ENCODE measurements at regions not wholly inside any gene's neighbourhood (a gene's known extent, or its start where the extent isn't known, plus 50 kb on each side); places are given as distances from the start of the nearest gene placed in this dataset.

GRCh38 chr5:66454186-66455078 lies 141.8 kb upstream of the MAST4 start:
- Histone ChIP-seq H3K36me3 (ENCODE audit: insufficient read depth, low read length) (no peaks in the 10 kb centered on the region), H3K9ac (ENCODE audit: insufficient read length) (no peak overlapping the region), H3K27ac (peak overlapping the region; percentile 66), H3K9me3 (ENCODE audit: low read depth, low read length) (no peaks in the 10 kb centered on the region), H3K4me3 (peak overlapping the region; percentile 29)
- no peak for DNase-seq (ENCODE audit: low read depth, low spot score)
- TF ChIP-seq POLR2AphosphoS5 (IDR thresholded peaks at IDR 0.05; ENCODE audit: borderline replicate concordance, low read depth, low read length) (no peak), EZH2 (IDR thresholded peaks at IDR 0.05) (no peak), FOXP2 (optimal IDR thresholded peaks at IDR 0.05; ENCODE audit: control extremely low read depth, extremely low read length, insufficient read depth) (no peak)

GRCh38 chr5:66459728-66460127 lies 136.5 kb upstream of the MAST4 start:
- Histone ChIP-seq H3K9ac (ENCODE audit: insufficient read length) (no peak overlapping the region), H3K4me3 (no peak overlapping the region), H3K9me3 (ENCODE audit: low read depth, low read length) (no peaks in the 10 kb centered on the region), H3K36me3 (ENCODE audit: insufficient read depth, low read length) (no peaks in the 10 kb centered on the region), H3K27ac (no peak overlapping the region)
- TF ChIP-seq FOXP2 (optimal IDR thresholded peaks at IDR 0.05; ENCODE audit: control extremely low read depth, extremely low read length, insufficient read depth) = no peak
- TF ChIP-seq POLR2AphosphoS5 (IDR thresholded peaks at IDR 0.05; ENCODE audit: borderline replicate concordance, low read depth, low read length) = no peak
- no peak for TF ChIP-seq EZH2 (IDR thresholded peaks at IDR 0.05)
- no peak for DNase-seq (ENCODE audit: low read depth, low spot score)

GRCh38 chr5:66467564-66467963 lies 128.6 kb upstream of the MAST4 start:
- H3K9ac ChIP-seq (ENCODE audit: insufficient read length) = no peak overlapping the region
- H3K27ac ChIP-seq = no peak overlapping the region
- TF ChIP-seq POLR2AphosphoS5 (IDR thresholded peaks at IDR 0.05; ENCODE audit: borderline replicate concordance, low read depth, low read length) = no peak
- no peak for TF ChIP-seq FOXP2 (optimal IDR thresholded peaks at IDR 0.05; ENCODE audit: control extremely low read depth, extremely low read length, insufficient read depth)
- no peak for TF ChIP-seq EZH2 (IDR thresholded peaks at IDR 0.05)
- no peak for DNase-seq (ENCODE audit: low read depth, low spot score)
- H3K9me3 ChIP-seq (ENCODE audit: low read depth, low read length) = peaks cover 4% of the 10 kb centered on the region; the same call in 1 of the 2 replicates
- no peak overlapping the region for H3K4me3 ChIP-seq
- no peaks in the 10 kb centered on the region for H3K36me3 ChIP-seq (ENCODE audit: insufficient read depth, low read length)

DNA sequence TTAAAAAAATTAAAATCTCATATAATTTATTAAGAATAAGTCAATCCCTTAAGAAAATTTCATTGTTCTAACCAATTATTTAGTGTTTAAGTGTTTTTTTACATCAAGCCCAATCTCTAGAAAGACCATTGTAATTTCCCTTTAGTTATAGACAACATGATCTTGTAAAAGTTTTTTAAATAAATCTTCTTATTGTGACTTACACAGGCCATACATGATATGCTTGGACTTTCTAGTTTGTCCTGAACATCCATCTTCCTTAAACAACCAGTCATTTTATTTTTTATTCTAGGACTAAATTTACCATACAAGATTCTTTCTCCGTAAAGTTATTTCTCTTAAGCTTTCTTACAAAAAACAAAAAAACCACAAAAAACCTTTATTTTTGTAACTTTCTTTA lies 126.5 kb upstream of the MAST4 start:
- Histone ChIP-seq H3K36me3 (ENCODE audit: insufficient read depth, low read length) (no peaks in the 10 kb centered on the region), H3K4me3 (no peak overlapping the region), H3K9me3 (ENCODE audit: low read depth, low read length) (peaks cover 4% of the 10 kb centered on the region; the same call in 1 of the 2 replicates), H3K27ac (no peak overlapping the region), H3K9ac (ENCODE audit: insufficient read length) (no peak overlapping the region)
- TF ChIP-seq EZH2 (IDR thresholded peaks at IDR 0.05) (no peak), POLR2AphosphoS5 (IDR thresholded peaks at IDR 0.05; ENCODE audit: borderline replicate concordance, low read depth, low read length) (no peak), FOXP2 (optimal IDR thresholded peaks at IDR 0.05; ENCODE audit: control extremely low read depth, extremely low read length, insufficient read depth) (no peak)
- DNase-seq (ENCODE audit: low read depth, low spot score) = no peak

DNA sequence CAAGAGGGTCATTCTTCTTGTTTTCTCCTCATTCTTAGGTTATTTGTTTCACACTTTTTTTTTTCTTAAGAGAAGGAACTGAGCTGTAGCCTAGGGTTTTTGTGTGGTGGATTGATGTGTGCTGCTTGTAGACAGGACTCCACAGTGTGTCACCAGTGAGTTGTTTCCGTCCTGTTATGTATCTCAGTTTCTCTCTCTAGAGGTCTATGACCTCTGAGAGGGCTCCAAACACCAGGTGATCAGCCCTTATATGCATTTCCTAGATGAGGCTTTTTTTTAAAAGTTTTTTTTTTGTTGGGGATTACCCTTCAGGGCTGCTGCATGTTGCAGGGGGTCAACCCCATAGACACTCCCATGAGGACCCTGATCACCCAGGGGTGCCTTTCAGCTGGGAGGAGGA lies 124.2 kb upstream of the MAST4 start:
- Histone ChIP-seq H3K36me3 (ENCODE audit: insufficient read depth, low read length) (no peaks in the 10 kb centered on the region), H3K9me3 (ENCODE audit: low read depth, low read length) (peaks cover 4% of the 10 kb centered on the region; the same call in 1 of the 2 replicates)
- TF ChIP-seq POLR2AphosphoS5 (IDR thresholded peaks at IDR 0.05; ENCODE audit: borderline replicate concordance, low read depth, low read length) (no peak), FOXP2 (optimal IDR thresholded peaks at IDR 0.05; ENCODE audit: control extremely low read depth, extremely low read length, insufficient read depth) (no peak), EZH2 (IDR thresholded peaks at IDR 0.05) (no peak)

DNA sequence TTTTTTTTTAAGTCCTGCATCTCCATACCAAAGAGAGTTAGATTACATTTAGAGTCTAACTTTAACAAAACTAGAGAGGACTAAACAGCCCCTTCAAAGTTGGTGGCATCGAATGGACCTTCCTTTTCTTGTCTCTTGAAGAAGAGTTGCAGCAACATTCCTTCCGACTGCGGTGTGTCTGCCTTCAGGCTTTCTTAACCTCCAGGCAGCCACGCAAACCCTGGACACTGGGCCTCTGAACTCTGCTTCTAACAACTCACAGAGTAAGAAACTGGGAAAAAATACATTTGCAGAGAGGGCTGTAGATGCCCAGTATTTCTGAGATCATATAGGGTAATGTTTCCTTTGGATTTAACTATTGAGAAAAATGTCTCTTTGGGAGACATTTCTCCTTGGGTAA lies 120.5 kb upstream of the MAST4 start:
- no peak overlapping the region for H3K9ac ChIP-seq (ENCODE audit: insufficient read length)

More for the DNA sequence above, 124.2 kb upstream of the MAST4 start:
- H3K4me3 ChIP-seq = no peak overlapping the region
- no peak overlapping the region for H3K27ac ChIP-seq
- H3K9ac ChIP-seq (ENCODE audit: insufficient read length) = no peak overlapping the region
- DNase-seq (ENCODE audit: low read depth, low spot score) = no peak

DNA sequence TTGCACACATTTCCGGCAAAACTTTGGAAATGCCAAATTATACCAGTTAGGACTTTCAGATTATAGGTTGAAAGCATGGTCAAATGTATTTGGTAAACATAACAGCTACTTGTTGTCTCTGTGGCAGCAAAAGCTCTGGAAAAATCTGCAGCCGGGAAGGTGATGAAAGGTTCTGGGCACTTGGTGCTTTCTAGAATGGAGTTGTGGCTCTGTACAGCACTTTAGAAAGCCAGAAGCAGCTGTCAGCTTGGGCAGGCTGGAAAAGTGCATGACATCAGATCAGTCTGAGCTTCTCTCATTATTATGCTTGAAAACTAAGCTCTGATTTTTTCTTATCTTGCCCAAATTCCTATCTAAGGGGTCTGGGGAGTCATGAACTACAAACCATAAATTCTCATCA lies 118.6 kb upstream of the MAST4 start:
- H3K36me3 ChIP-seq (ENCODE audit: insufficient read depth, low read length) = no peaks in the 10 kb centered on the region
- no peak overlapping the region for H3K27ac ChIP-seq
- no peak for TF ChIP-seq POLR2AphosphoS5 (IDR thresholded peaks at IDR 0.05; ENCODE audit: borderline replicate concordance, low read depth, low read length)
- no peak overlapping the region for H3K4me3 ChIP-seq
- DNase-seq (ENCODE audit: low read depth, low spot score) = no peak
- H3K9ac ChIP-seq (ENCODE audit: insufficient read length) = no peak overlapping the region
- H3K9me3 ChIP-seq (ENCODE audit: low read depth, low read length) = no peaks in the 10 kb centered on the region

More for the DNA sequence above, 120.5 kb upstream of the MAST4 start:
- Histone ChIP-seq H3K4me3 (no peak overlapping the region), H3K27ac (no peak overlapping the region), H3K36me3 (ENCODE audit: insufficient read depth, low read length) (no peaks in the 10 kb centered on the region), H3K9me3 (ENCODE audit: low read depth, low read length) (no peaks in the 10 kb centered on the region)
- DNase-seq (ENCODE audit: low read depth, low spot score) = no peak
- no peak for TF ChIP-seq FOXP2 (optimal IDR thresholded peaks at IDR 0.05; ENCODE audit: control extremely low read depth, extremely low read length, insufficient read depth)
- no peak for TF ChIP-seq EZH2 (IDR thresholded peaks at IDR 0.05)
- TF ChIP-seq POLR2AphosphoS5 (IDR thresholded peaks at IDR 0.05; ENCODE audit: borderline replicate concordance, low read depth, low read length) = no peak

- H3K27ac ChIP-seq = no peak overlapping the region
- no peak overlapping the region for H3K4me3 ChIP-seq
- H3K9me3 ChIP-seq (ENCODE audit: low read depth, low read length) = no peaks in the 10 kb centered on the region
- TF ChIP-seq FOXP2 (optimal IDR thresholded peaks at IDR 0.05; ENCODE audit: control extremely low read depth, extremely low read length, insufficient read depth) (no peak), POLR2AphosphoS5 (IDR thresholded peaks at IDR 0.05; ENCODE audit: borderline replicate concordance, low read depth, low read length) (no peak), EZH2 (IDR thresholded peaks at IDR 0.05) (no peak)
- no peak overlapping the region for H3K9ac ChIP-seq (ENCODE audit: insufficient read length)
- no peak for DNase-seq (ENCODE audit: low read depth, low spot score)
- H3K36me3 ChIP-seq (ENCODE audit: insufficient read depth, low read length) = no peaks in the 10 kb centered on the region
These were observed 101.8 kb upstream of the MAST4 start for GRCh38 chr5:66494437-66494836.

Measured in SK-N-MC (cell line).